Small intestine (tissue), 7 donors: ENCODE measurements at regions not wholly inside any gene's neighbourhood (a gene's known extent, or its start where the extent isn't known, plus 50 kb on each side); places are given as distances from the start of the nearest gene placed in this dataset.

Experiments
- DNase-seq, 2 donors: peaks; one replicate each; pipeline versions ENCODE4 v3.0.0 to v3.0.0-alpha.2; 2013
- FAIRE-seq: peaks from 2 replicates; lab custom pipeline; 2012; peaks lifted over from hg19 to GRCh38; lab: Jason Lieb, UNC
- H3K27ac ChIP-seq, 3 donors: one replicate each; pipeline ENCODE4 v1.5.1; 2013; ENCODE audit warnings: low read length in 2 of 3, mild to moderate bottlenecking in 2 of 3, control low read depth in 1 of 3, inconsistent platforms in 1 of 3, low read depth in 1 of 3, moderate library complexity in 1 of 3
- H3K27me3 ChIP-seq, 3 donors: one replicate each; pipeline ENCODE4 v1.6.1; 2013; ENCODE audit warnings: low read length in 3 of 3, inconsistent platforms in 1 of 3; ENCODE audit not compliant: control insufficient read depth in 3 of 3, insufficient read depth in 3 of 3
- H3K36me3 ChIP-seq, 3 donors: one replicate each; pipeline ENCODE4 v1.6.1; 2013; ENCODE audit warnings: low read length in 3 of 3, inconsistent platforms in 1 of 3, low read depth in 1 of 3, mild to moderate bottlenecking in 1 of 3, moderate library complexity in 1 of 3; ENCODE audit not compliant: control insufficient read depth in 3 of 3, insufficient read depth in 2 of 3
- H3K4me1 ChIP-seq, 3 donors: one replicate each; pipeline ENCODE4 v1.6.1; 2013; ENCODE audit warnings: low read length in 2 of 3, inconsistent platforms in 1 of 3, low read depth in 1 of 3, mild to moderate bottlenecking in 1 of 3, moderate library complexity in 1 of 3; ENCODE audit not compliant: control insufficient read depth in 3 of 3, insufficient read depth in 2 of 3
- H3K4me3 ChIP-seq, 3 donors: one replicate each; pipeline ENCODE4 v1.5.1; 2013; ENCODE audit warnings: low read length in 3 of 3, control low read depth in 1 of 3, inconsistent platforms in 1 of 3, low read depth in 1 of 3, mild to moderate bottlenecking in 1 of 3, moderate library complexity in 1 of 3
- H3K9me3 ChIP-seq, 2 donors: one replicate each; pipeline ENCODE4 v1.6.1; 2013; ENCODE audit warnings: low read depth in 1 of 2, low read length in 1 of 2; ENCODE audit not compliant: control insufficient read depth in 2 of 2, insufficient read depth in 1 of 2
- WGBS, 3 donors: extraction: QIAGEN DNeasy Blood & Tissue Kit; methylation state at CpG; one replicate each; pipeline ENCODE4 v1.1.7; 2013; 5-methylcytosine and 5-hydroxymethylcytosine counted together
- donor health status: healthy with polysubstance abuse.
- donor health status: control.
- donor health status: control.
- donor health status: Bipolar disorder and iron deficiency.
- donor health status: healthy.

GRCh38 chr1:5271264-5271663 is 616.9 kb downstream of the AJAP1 start:
- H3K36me3 ChIP-seq = no peaks in the 10 kb centered on the region
- no peaks in the 10 kb centered on the region for H3K27me3 ChIP-seq
- no peaks in the 10 kb centered on the region for H3K9me3 ChIP-seq
- no peak overlapping the region for H3K27ac ChIP-seq
- H3K4me1 ChIP-seq = no peaks in the 10 kb centered on the region
- no peak overlapping the region for H3K4me3 ChIP-seq
- FAIRE-seq (no peak), DNase-seq (no peak)
- WGBS, 3 donors = 80 to 86% (median 81%) methylated on average over 2 of the region's 2 CpGs

DNA sequence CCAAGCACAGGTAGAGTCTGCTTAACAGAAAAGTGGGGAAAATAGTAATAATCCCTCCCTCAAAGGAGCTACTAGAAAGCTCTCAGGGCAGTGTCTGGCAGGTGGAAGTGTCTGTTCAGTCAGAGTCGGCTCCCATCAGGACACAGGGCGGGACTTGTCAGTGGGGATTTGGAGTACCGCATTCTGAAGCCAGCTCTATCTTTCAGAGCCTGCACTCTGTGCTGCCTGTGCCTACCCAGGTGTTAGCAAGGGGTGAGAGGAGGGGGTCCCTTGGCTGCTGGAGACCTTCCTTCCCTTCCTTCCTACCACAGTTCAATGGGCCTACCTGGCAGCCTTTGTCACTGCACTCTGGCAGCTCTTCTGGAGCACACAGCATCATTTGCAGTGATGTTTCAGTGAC is 615.5 kb downstream of the AJAP1 start:
- Histone ChIP-seq H3K4me1 (no peaks in the 10 kb centered on the region), H3K4me3 (no peak overlapping the region), H3K27me3 (no peaks in the 10 kb centered on the region), H3K36me3 (no peaks in the 10 kb centered on the region), H3K27ac (no peak overlapping the region), H3K9me3 (no peaks in the 10 kb centered on the region)
- WGBS, 3 donors = 92 to 95% (median 94%) methylated on average over 3 of the region's 3 CpGs
- DNase-seq (no peak), FAIRE-seq (no peak)

DNA sequence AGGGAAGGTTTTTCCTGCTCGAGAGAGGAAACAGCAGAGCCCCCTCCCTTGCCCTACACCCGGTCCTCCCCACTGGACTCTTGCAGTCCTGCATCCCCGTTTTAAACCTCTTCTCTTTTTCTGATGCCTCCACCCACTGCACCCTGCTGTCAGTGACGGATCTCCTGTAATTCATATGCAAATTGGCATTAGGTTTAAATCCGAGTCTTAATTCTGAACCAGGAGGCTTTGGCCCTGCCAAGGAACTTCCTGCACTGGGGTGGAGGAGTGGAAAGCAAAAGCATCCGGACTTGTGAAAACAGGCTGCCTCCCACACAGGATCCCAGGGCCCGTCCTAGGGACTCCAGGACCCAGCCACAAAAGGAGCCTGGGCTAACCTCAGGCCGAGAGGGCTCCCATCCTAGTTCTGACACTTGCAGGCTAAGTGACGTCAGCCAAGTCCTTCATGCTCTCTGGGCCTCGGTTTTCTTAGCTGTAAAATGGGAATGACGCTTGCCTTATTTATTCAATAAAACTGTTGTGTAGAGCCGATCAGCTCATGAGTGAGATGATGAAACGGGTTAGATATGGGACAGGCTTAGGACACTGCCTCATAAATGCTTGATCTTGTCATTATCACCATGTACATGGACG is 613.3 kb downstream of the AJAP1 start:
- FAIRE-seq (no peak), DNase-seq (no peak)
- Histone ChIP-seq H3K4me3 (no peak overlapping the region), H3K9me3 (peaks cover 0 to 2% of the 10 kb centered on the region in 2 donors), H3K27me3 (no peaks in the 10 kb centered on the region), H3K4me1 (no peaks in the 10 kb centered on the region), H3K27ac (no peak overlapping the region), H3K36me3 (no peaks in the 10 kb centered on the region)
- 48 to 52% (median 51%) methylated on average over 14 of the region's 14 CpGs for WGBS, 3 donors

- no peaks in the 10 kb centered on the region for H3K4me1 ChIP-seq
- peaks cover 0 to 2% of the 10 kb centered on the region in 2 donors for H3K9me3 ChIP-seq
- WGBS, 3 donors = 73 to 77% (median 75%) methylated on average over 14 of the region's 14 CpGs
- DNase-seq = no peak
- no peak overlapping the region for H3K4me3 ChIP-seq
- H3K36me3 ChIP-seq = no peaks in the 10 kb centered on the region
- H3K27ac ChIP-seq = no peak overlapping the region
- no peaks in the 10 kb centered on the region for H3K27me3 ChIP-seq
- FAIRE-seq = no peak
Measured at GRCh38 chr1:5265438-5266075, 611.1 kb downstream of the AJAP1 start.

DNA sequence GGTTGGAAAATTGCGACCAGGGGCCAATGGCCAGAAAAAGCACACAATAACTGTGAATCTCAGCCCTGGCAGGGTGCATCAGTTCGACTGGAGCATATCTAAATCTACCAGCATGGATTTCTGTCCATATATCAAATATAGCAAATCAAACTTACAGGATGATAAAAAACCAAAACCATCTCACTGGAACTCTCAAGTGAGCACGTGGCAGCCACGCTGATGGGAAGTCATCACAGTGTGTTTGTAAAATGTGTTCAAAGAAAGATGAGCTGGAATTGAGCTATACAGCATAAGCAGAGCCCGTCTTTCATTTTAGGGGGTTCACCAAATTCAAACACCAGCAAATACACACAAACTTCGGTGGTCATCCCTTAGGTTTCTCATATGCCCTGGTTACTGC is 610.1 kb downstream of the AJAP1 start:
- FAIRE-seq = no peak
- H3K27me3 ChIP-seq = no peaks in the 10 kb centered on the region
- WGBS, 3 donors = 57 to 67% (median 61%) methylated on average over 6 of the region's 6 CpGs
- DNase-seq = no peak
- no peak overlapping the region for H3K4me3 ChIP-seq
- peaks cover 0 to 6% of the 10 kb centered on the region in 2 donors for H3K9me3 ChIP-seq
- H3K27ac ChIP-seq = no peak overlapping the region
- no peaks in the 10 kb centered on the region for H3K36me3 ChIP-seq
- H3K4me1 ChIP-seq = no peaks in the 10 kb centered on the region

DNA sequence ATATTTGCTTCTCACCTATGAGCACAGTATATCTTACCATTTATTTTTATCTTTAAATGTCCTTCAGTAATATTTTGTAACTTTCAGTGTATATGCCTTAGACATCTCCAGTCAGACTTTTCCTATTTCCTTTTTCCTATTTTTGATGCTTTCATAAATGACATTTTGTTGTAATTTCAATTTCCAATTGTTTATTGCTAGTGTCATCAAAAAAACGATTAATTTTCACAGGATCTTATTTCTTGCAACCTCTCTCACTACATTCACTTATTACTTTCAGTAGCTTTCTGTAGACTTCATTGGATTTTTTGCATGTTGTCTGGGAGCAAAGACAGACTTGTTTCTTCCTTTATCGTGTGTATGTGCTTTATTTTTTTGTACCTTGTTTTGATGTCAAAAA is 602.4 kb downstream of the AJAP1 start:
- no peak overlapping the region for H3K4me3 ChIP-seq
- WGBS, 3 donors = 62 to 72% (median 69%) methylated on average over 2 of the region's 2 CpGs
- H3K27me3 ChIP-seq = no peaks in the 10 kb centered on the region
- DNase-seq = no peak
- no peak overlapping the region for H3K27ac ChIP-seq
- H3K36me3 ChIP-seq = no peaks in the 10 kb centered on the region
- no peaks in the 10 kb centered on the region for H3K4me1 ChIP-seq
- peaks cover 0 to 8% of the 10 kb centered on the region in 2 donors for H3K9me3 ChIP-seq
- no peak for FAIRE-seq

DNA sequence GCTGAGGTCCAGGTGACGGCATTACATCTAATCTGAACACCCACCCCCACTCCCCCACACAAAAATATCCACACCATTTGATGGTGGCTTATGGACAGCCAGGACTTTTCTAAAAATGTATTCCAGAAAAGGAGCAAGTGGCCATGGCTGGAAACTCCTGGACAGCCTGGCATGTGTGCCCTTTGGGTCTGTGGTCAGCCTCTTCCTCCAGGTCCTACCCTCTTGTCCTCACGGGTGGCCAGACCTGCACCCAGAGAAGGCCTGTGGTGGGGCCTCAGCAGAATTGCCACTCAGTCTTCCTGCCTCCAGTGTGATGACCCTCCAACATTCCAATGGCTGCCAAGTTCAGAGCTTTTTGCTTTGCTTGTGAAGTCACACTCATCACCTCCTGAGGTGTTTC is 600.6 kb downstream of the AJAP1 start:
- H3K36me3 ChIP-seq = no peaks in the 10 kb centered on the region
- WGBS, 3 donors = 85 to 92% (median 86%) methylated on average over 2 of the region's 2 CpGs
- H3K27me3 ChIP-seq = no peaks in the 10 kb centered on the region
- H3K9me3 ChIP-seq = peaks cover 0 to 8% of the 10 kb centered on the region in 2 donors
- FAIRE-seq (no peak), DNase-seq (no peak)
- H3K4me3 ChIP-seq = no peak overlapping the region
- no peaks in the 10 kb centered on the region for H3K4me1 ChIP-seq
- H3K27ac ChIP-seq = no peak overlapping the region

- no peaks in the 10 kb centered on the region for H3K27me3 ChIP-seq
- no peak overlapping the region for H3K27ac ChIP-seq
- peaks cover 0 to 4% of the 10 kb centered on the region in 2 donors for H3K9me3 ChIP-seq
- H3K36me3 ChIP-seq = no peaks in the 10 kb centered on the region
- H3K4me3 ChIP-seq = no peak overlapping the region
- DNase-seq (no peak), FAIRE-seq (no peak)
- H3K4me1 ChIP-seq = no peaks in the 10 kb centered on the region
- 81 to 84% (median 83%) methylated on average over 15 of the region's 15 CpGs for WGBS, 3 donors
Measured at GRCh38 chr1:5254131-5254725, 599.8 kb downstream of the AJAP1 start.
